GM13976 (cell line): ENCODE measurements at regions not wholly inside any gene's neighbourhood (a gene's known extent, or its start where the extent isn't known, plus 50 kb on each side); places are given as distances from the start of the nearest gene placed in this dataset.

Source experiments
- DNase-seq: peaks from one replicate; pipeline ENCODE4 v3.0.0; 2012; ENCODE audit warnings: low spot score
- in situ Hi-C: fragments of 300-500 bp; cut with MboI; formaldehyde crosslinking; loops from one replicate; pipeline ENCODE4 v1.12.0; 2022; ENCODE audit warnings: low sequenced_read_pairs, mixed read lengths, inconsistent platforms; ENCODE audit not compliant: unreplicated experiment
- TF ChIP-seq, protein P1 (sequence below): IDR thresholded peaks from 2 replicates; pipeline ENCODE4 v1.5.1; 2012; ENCODE audit warnings: borderline replicate concordance, mild to moderate bottlenecking; ENCODE audit not compliant: insufficient read depth; ENCODE audit errors: extremely low read depth, missing control alignments, control extremely low read depth

GRCh38 chr6:21902628-21903169 is 309.1 kb downstream of the SOX4 start:
- in situ Hi-C loops, result no loop called here
- TF ChIP-seq, protein P1, sequence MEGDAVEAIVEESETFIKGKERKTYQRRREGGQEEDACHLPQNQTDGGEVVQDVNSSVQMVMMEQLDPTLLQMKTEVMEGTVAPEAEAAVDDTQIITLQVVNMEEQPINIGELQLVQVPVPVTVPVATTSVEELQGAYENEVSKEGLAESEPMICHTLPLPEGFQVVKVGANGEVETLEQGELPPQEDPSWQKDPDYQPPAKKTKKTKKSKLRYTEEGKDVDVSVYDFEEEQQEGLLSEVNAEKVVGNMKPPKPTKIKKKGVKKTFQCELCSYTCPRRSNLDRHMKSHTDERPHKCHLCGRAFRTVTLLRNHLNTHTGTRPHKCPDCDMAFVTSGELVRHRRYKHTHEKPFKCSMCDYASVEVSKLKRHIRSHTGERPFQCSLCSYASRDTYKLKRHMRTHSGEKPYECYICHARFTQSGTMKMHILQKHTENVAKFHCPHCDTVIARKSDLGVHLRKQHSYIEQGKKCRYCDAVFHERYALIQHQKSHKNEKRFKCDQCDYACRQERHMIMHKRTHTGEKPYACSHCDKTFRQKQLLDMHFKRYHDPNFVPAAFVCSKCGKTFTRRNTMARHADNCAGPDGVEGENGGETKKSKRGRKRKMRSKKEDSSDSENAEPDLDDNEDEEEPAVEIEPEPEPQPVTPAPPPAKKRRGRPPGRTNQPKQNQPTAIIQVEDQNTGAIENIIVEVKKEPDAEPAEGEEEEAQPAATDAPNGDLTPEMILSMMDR, result no peak
- no peak for DNase-seq

DNA sequence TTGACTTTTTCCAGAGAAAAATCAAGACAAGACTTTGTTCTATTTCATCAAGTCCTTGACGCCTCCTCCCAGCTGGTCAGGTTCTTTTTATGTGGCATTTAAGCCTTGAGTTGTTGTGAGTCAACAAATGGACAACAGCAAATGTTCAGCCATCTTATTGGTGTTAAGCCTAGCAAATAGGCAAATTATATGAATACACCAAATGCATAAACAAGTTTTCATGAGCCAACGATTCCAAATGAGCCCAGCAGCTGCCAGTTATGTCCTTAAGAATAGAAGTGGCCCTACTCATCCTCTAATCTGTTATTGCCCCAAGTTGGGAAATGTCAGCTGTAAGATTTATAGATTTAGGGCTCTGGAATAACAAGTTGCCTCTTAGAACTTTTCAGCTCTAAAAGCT is 312.0 kb downstream of the SOX4 start:
- DNase-seq, result no peak
- in situ Hi-C loops, result no loop called here
- TF ChIP-seq, protein P1, result no peak

- in situ Hi-C loops, result no loop called here
- TF ChIP-seq, protein P1, result no peak
- DNase-seq, result no peak
These were observed 313.3 kb downstream of the SOX4 start for GRCh38 chr6:21906826-21907225.

DNA sequence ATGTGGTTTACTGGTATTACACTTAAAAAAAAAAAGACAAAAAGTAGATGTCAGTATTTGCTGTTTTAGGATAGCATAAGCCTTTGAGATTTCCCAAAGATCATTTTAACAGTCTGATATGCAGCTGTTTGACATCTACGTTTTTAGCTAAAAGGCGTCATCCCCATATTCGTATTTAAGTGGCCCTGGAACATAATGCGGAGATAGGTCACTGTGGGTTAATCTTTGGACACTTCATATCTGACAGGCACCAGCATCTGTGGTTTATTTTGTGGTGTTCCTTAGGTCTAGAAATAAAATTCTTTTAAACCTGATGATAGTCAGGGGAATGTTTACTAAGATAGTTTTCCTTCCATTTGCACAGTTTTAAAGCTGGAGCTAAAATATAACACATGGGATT is 313.7 kb downstream of the SOX4 start:
- no peak for DNase-seq
- in situ Hi-C loops, result no loop called here
- TF ChIP-seq, protein P1, result no peak

DNA sequence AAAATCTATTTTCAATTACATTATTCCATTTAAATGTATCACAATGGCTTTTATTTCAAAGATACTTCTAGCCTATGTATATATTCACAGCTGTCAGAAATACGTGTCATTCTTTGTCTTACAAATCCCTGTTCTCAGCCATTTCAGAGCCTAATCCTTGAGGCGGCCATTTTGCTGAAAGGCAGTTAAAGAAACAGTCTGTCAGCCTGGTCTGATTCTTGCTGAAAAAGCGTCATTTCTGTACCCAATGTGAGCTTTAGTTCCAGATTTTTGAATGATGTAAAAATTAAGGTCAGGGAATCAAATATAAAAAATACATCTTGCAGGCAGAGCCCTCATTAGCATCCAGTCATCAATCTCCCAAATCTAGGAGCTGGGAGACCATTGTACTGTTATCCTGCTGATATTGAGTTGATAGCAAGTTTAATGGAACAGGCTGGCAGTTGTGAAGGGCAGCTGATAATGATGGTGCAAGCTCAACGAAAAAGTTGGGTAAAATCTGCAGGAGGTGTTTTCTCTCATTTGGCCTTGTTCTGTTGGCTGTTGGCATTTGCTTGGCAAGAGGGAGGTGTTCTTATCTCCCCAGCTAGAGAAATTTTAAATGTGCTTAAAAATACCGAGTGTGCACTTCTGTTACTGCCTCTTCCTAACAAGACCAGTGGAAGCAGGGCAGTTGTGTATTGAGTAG is 314.8 kb downstream of the SOX4 start:
- DNase-seq, result no peak
- in situ Hi-C loops, result no loop called here
- TF ChIP-seq, protein P1, result no peak

DNA sequence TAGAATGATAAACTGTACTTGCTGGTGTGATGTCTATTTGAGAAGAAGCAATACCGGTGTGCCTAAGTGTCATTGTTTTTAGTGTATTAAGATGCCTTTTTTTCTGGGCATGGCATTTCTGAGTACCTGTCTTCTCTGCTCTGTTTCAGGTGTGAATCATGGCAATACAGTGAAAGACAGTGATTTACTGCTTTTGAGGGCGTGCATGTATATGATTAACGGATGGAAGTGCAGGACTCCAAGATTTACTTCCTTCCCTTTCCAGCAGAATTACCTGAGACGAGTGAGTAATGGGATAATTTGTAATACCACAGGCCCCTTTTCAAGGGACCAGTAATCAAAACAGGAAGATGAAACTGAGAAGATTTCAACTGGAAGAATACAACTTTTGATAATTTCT is 315.8 kb downstream of the SOX4 start:
- DNase-seq, result no peak
- in situ Hi-C loops, result no loop called here
- TF ChIP-seq, protein P1, result no peak

DNA sequence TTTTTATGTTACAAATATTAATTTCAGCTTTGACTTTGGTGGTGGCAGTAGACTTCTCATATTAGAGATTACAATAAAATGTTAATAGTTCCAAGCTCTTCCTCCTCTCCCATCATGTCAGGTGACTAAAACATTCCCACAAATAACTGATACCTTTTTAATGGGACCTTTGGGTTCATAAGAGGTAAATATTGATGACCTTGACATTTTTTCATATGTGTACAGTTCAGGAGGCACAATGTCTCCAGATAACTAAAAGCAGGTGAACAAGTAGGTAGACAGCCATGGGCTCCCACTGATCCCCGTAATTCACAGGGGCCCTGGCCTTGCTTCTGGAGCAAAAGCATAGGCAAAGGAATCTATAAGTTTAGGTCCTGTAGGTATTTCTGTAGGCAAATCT is 317.7 kb downstream of the SOX4 start:
- TF ChIP-seq, protein P1, result no peak
- in situ Hi-C loops, result no loop called here
- DNase-seq, result no peak
